ENCODE measurements at regions not wholly inside any gene's neighbourhood (a gene's known extent, or its start where the extent isn't known, plus 50 kb on each side); places are given as distances from the start of the nearest gene placed in this dataset.

DNA sequence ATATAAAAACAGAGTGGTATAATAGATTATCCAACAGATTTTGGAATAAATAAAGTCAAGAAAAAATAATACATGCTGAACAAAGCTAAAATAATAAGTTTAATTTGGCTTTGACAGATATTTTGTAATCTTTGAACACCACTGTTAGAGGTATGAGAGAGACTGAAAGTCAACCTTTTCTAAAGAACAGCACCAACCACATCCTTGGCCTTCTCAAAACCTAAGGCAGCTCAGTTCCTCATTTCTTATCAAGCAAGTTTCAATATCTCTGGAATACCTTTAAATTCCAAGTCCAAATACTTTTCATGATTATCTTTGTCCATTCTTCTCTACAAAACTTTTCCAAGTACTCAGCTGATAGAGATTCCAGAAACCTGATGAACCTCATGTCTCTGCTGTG, 1603.8 kb downstream of the CDH8 start (continued):
- TF ChIP-seq, protein P1, sequence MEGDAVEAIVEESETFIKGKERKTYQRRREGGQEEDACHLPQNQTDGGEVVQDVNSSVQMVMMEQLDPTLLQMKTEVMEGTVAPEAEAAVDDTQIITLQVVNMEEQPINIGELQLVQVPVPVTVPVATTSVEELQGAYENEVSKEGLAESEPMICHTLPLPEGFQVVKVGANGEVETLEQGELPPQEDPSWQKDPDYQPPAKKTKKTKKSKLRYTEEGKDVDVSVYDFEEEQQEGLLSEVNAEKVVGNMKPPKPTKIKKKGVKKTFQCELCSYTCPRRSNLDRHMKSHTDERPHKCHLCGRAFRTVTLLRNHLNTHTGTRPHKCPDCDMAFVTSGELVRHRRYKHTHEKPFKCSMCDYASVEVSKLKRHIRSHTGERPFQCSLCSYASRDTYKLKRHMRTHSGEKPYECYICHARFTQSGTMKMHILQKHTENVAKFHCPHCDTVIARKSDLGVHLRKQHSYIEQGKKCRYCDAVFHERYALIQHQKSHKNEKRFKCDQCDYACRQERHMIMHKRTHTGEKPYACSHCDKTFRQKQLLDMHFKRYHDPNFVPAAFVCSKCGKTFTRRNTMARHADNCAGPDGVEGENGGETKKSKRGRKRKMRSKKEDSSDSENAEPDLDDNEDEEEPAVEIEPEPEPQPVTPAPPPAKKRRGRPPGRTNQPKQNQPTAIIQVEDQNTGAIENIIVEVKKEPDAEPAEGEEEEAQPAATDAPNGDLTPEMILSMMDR (conservative IDR thresholded peaks at IDR 0.05; ENCODE audit: low read depth in 2 of 2), result no peak
- TF ChIP-seq NANOG (IDR thresholded peaks at IDR 0.05; ENCODE audit: borderline replicate concordance) (no peak), STAT1 (IDR thresholded peaks at IDR 0.05; ENCODE audit: unreplicated experiment) (no peak)

DNA sequence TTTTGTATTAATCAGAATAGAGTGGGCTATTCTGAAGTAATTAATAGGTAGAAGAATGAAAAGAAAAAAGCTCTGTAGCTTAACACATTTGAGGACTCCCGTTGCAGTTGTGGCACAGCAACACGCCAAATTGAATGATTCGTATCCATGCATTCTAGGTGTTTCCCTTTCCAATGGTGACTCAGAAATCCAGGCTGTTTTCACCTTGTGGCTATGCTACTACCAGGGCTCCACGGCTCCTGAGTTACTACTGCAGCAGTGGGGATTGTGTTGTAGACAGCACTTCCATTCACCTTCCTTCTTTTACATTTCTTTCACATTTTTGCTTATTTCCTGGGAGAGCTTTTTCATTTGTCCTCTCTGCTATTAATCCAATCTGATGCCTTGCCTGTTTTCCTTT, 1616.4 kb downstream of the CDH8 start:
- no peaks in the 10 kb centered on the region for H3K27me3 ChIP-seq (ENCODE audit: insufficient read depth)
- Mint-ChIP-seq H3K36me3 (ENCODE audit: low read depth) (no peaks in the 10 kb centered on the region), H3K4me1 (peaks cover 4% of the 10 kb centered on the region), H3K27me3 (ENCODE audit: insufficient read depth, low read depth, poor library complexity) (peaks cover 2% of the 10 kb centered on the region), H3K27ac (peak overlapping the region; percentile 36; the same call in 1 of the 2 replicates), H3K4me3 (no peak overlapping the region), H3K9me3 (no peaks in the 10 kb centered on the region; the same call in 2 of the 3 replicates)
- H3K4me2 ChIP-seq, result no peak overlapping the region
- H3K4me3 ChIP-seq, result no peak overlapping the region
- H3K4me1 ChIP-seq (ENCODE audit: insufficient read depth), result peaks cover 5% of the 10 kb centered on the region; the same call in 1 of the 2 replicates
- H4K20me1 ChIP-seq (replicated peaks; ENCODE audit: insufficient read depth), result no peaks in the 10 kb centered on the region
- DNase-seq (ENCODE audit: low spot score) (peak; percentile 17), ATAC-seq (peak; percentile 40; the same call in 2 of the 3 replicates)
- no peaks in the 10 kb centered on the region for H3F3A ChIP-seq (replicated peaks; ENCODE audit: low read depth)
- H2AFZ ChIP-seq, result 0 out of 2 replicates have a peak overlapping the region, but pooled peaks have one; percentile 1
- H3K79me2 ChIP-seq (replicated peaks; ENCODE audit: insufficient read depth), result no peaks in the 10 kb centered on the region
- H3K9me2 ChIP-seq (ENCODE audit: insufficient read depth), result 0 out of 2 replicates have a peak, but pooled peaks cover 3% of the 10 kb centered on the region
- H3K27ac ChIP-seq (ENCODE audit: low read depth), result no peak overlapping the region
- TF ChIP-seq STAT1 (IDR thresholded peaks at IDR 0.05; ENCODE audit: unreplicated experiment) (no peak), ZNF331 (CRISPR knock-in tag; IDR thresholded peaks at IDR 0.05; ENCODE audit: low read depth) (no peak), CREB1 (CRISPR knock-in tag; IDR thresholded peaks at IDR 0.05; ENCODE audit: low read depth) (no peak), EZH2phosphoT487 (IDR thresholded peaks at IDR 0.05; ENCODE audit: unreplicated experiment) (no peak), NANOG (IDR thresholded peaks at IDR 0.05; ENCODE audit: borderline replicate concordance) (no peak), EZH2 (IDR thresholded peaks at IDR 0.05; ENCODE audit: low read depth, unreplicated experiment) (no peak), JUNB (IDR thresholded peaks at IDR 0.05; ENCODE audit: unreplicated experiment) (no peak)
- TF ChIP-seq, protein P1 (conservative IDR thresholded peaks at IDR 0.05; ENCODE audit: low read depth in 2 of 2), result no peak
- TF ChIP-seq, protein P2, sequence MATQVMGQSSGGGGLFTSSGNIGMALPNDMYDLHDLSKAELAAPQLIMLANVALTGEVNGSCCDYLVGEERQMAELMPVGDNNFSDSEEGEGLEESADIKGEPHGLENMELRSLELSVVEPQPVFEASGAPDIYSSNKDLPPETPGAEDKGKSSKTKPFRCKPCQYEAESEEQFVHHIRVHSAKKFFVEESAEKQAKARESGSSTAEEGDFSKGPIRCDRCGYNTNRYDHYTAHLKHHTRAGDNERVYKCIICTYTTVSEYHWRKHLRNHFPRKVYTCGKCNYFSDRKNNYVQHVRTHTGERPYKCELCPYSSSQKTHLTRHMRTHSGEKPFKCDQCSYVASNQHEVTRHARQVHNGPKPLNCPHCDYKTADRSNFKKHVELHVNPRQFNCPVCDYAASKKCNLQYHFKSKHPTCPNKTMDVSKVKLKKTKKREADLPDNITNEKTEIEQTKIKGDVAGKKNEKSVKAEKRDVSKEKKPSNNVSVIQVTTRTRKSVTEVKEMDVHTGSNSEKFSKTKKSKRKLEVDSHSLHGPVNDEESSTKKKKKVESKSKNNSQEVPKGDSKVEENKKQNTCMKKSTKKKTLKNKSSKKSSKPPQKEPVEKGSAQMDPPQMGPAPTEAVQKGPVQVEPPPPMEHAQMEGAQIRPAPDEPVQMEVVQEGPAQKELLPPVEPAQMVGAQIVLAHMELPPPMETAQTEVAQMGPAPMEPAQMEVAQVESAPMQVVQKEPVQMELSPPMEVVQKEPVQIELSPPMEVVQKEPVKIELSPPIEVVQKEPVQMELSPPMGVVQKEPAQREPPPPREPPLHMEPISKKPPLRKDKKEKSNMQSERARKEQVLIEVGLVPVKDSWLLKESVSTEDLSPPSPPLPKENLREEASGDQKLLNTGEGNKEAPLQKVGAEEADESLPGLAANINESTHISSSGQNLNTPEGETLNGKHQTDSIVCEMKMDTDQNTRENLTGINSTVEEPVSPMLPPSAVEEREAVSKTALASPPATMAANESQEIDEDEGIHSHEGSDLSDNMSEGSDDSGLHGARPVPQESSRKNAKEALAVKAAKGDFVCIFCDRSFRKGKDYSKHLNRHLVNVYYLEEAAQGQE (IDR thresholded peaks at IDR 0.05; ENCODE audit: unreplicated experiment), result no peak
- TF ChIP-seq, protein P3, sequence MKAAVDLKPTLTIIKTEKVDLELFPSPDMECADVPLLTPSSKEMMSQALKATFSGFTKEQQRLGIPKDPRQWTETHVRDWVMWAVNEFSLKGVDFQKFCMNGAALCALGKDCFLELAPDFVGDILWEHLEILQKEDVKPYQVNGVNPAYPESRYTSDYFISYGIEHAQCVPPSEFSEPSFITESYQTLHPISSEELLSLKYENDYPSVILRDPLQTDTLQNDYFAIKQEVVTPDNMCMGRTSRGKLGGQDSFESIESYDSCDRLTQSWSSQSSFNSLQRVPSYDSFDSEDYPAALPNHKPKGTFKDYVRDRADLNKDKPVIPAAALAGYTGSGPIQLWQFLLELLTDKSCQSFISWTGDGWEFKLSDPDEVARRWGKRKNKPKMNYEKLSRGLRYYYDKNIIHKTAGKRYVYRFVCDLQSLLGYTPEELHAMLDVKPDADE (IDR thresholded peaks at IDR 0.05), result no peak
- no peaks in the 10 kb centered on the region for H3K36me3 ChIP-seq (ENCODE audit: insufficient read depth)
